CD4-positive, alpha-beta T cell (primary cell): ENCODE measurements at regions not wholly inside any gene's neighbourhood (a gene's known extent, or its start where the extent isn't known, plus 50 kb on each side); places are given as distances from the start of the nearest gene placed in this dataset.

Source experiments
- ATAC-seq: fragments of 200-7000 bp; cut with Tn5 transposase; one replicate; pipeline ENCODE4 v1.10.0; 2022; ENCODE audit warnings: mild to moderate bottlenecking; ENCODE audit not compliant: poor library complexity
- CTCF ChIA-PET: fragments of 350-600 bp; sonication (Branson Sonifier 250); formaldehyde crosslinking; loops from one replicate; lab custom pipeline; 2021; ENCODE audit warnings: antibody characterized with exemption, inconsistent platforms; lab: Charles Lee
- POLR2A ChIA-PET: fragments of 350-600 bp; sonication (Branson Sonifier 250); formaldehyde crosslinking; loops from one replicate; lab custom pipeline; 2021; ENCODE audit warnings: antibody characterized with exemption, inconsistent platforms; lab: Charles Lee
- DNase-seq, 14 experiments: peaks; one replicate each; pipeline ENCODE4 v3.0.0-alpha.2; 2013 to 2020; ENCODE audit warnings: mixed read lengths in 2 of 14
- H3K27ac ChIP-seq, 2 donors: one replicate each; pipeline versions ENCODE4 v1.5.1 to v1.7.0; 2013; ENCODE audit warnings: low read length in 2 of 2, low read depth in 1 of 2, mild to moderate bottlenecking in 1 of 2
- H3K27me3 ChIP-seq, 2 experiments: 1 replicate in 1 of 2; 2 replicates in 1 of 2; pipeline versions ENCODE4 v1.6.1 to v1.7.0; 2013; ENCODE audit warnings: low read length in 2 of 2, control low read depth in 1 of 2, mild to moderate bottlenecking in 1 of 2, moderate library complexity in 1 of 2; ENCODE audit not compliant: insufficient read depth in 2 of 2, control insufficient read depth in 1 of 2
- H3K36me3 ChIP-seq: one replicate; pipeline ENCODE4 v1.6.1; 2013; ENCODE audit warnings: low read length, control low read depth; ENCODE audit not compliant: insufficient read depth
- H3K4me1 ChIP-seq: one replicate; pipeline ENCODE4 v1.6.1; 2013; ENCODE audit warnings: low read length, control low read depth; ENCODE audit not compliant: insufficient read depth
- H3K4me3 ChIP-seq: one replicate; pipeline ENCODE4 v1.5.1; 2013; ENCODE audit warnings: mild to moderate bottlenecking, low read length, moderate library complexity
- H3K9me3 ChIP-seq, 2 experiments: 1 replicate in 1 of 2; 2 replicates in 1 of 2; pipeline versions ENCODE4 v1.6.1 to v1.7.0; 2013; ENCODE audit warnings: low read length in 2 of 2, mild to moderate bottlenecking in 2 of 2, control low read depth in 1 of 2, moderate library complexity in 1 of 2; ENCODE audit not compliant: control insufficient read depth in 1 of 2, insufficient read depth in 1 of 2
- H3K27ac Mint-ChIP-seq: one replicate; pipeline ENCODE4 v1.8.0; 2020; ENCODE audit warnings: mixed read lengths
- H3K27me3 Mint-ChIP-seq: one replicate; pipeline ENCODE4 v1.8.0; 2021; ENCODE audit warnings: mixed read lengths
- H3K36me3 Mint-ChIP-seq: one replicate; pipeline ENCODE4 v1.8.0; 2021; ENCODE audit warnings: low read depth, mixed read lengths
- H3K4me1 Mint-ChIP-seq: one replicate; pipeline ENCODE4 v1.8.0; 2021; ENCODE audit warnings: low read depth, mixed read lengths
- H3K4me3 Mint-ChIP-seq: one replicate; pipeline ENCODE4 v1.8.0; 2020; ENCODE audit warnings: mild to moderate bottlenecking, mixed read lengths
- H3K9me3 Mint-ChIP-seq: one replicate; pipeline ENCODE4 v1.8.0; 2020; ENCODE audit warnings: mixed read lengths
- CTCF ChIP-seq: fragments of 200-600 bp; IDR thresholded peaks from one replicate; pipeline ENCODE4 v1.8.0; 2022; ENCODE audit warnings: antibody characterized with exemption, mild to moderate bottlenecking
- intact Hi-C, 2 experiments: fragments of 100-400 bp; cut with DNase I in 1 of 2; cut with micrococcal nuclease in 1 of 2; formaldehyde crosslinking; loops; one replicate each; pipeline versions ENCODE4 v1.15.1 to v1.9.0; 2023 to 2025; cut with DNase I, micrococcal nuclease

GRCh38 chr9:135204177-135204576 is 116.7 kb downstream of the OLFM1 start:
- Mint-ChIP-seq H3K4me3 (no peak overlapping the region), H3K9me3 (no peaks in the 10 kb centered on the region), H3K27ac (no peak overlapping the region), H3K4me1 (no peaks in the 10 kb centered on the region), H3K27me3 (peaks cover 5% of the 10 kb centered on the region), H3K36me3 (no peaks in the 10 kb centered on the region)
- DNase-seq, result no peak
- TF ChIP-seq CTCF, result no peak
- ChIA-PET POLR2A (no interaction called here), CTCF (no interaction called here)
- ATAC-seq, result no peak
- Histone ChIP-seq H3K4me1 (no peaks in the 10 kb centered on the region), H3K27ac (no peak overlapping the region), H3K4me3 (no peak overlapping the region), H3K27me3 (peaks cover 0 to 2% of the 10 kb centered on the region in 2 experiments), H3K9me3 (peaks cover 0 to 12% of the 10 kb centered on the region in 2 experiments), H3K36me3 (no peaks in the 10 kb centered on the region)
- intact Hi-C loops, result no loop called here

- peaks cover 0 to 32% of the 10 kb centered on the region in 2 experiments for H3K9me3 ChIP-seq
- H3K4me1 Mint-ChIP-seq, result no peaks in the 10 kb centered on the region
- no peaks in the 10 kb centered on the region for H3K4me1 ChIP-seq
- no peak for TF ChIP-seq CTCF
- intact Hi-C loops, result no loop called here
- no peak overlapping the region for H3K4me3 Mint-ChIP-seq
- H3K4me3 ChIP-seq, result no peak overlapping the region
- H3K27ac ChIP-seq, result no peak overlapping the region
- DNase-seq, result no peak
- ChIA-PET CTCF (no interaction called here), POLR2A (no interaction called here)
- H3K27me3 ChIP-seq, result peaks cover 0 to 2% of the 10 kb centered on the region in 2 experiments
- H3K27ac Mint-ChIP-seq, result no peak overlapping the region
- no peaks in the 10 kb centered on the region for H3K36me3 ChIP-seq
- no peaks in the 10 kb centered on the region for H3K27me3 Mint-ChIP-seq
- no peaks in the 10 kb centered on the region for H3K36me3 Mint-ChIP-seq
- ATAC-seq, result no peak
- no peaks in the 10 kb centered on the region for H3K9me3 Mint-ChIP-seq
Measured at GRCh38 chr9:135209136-135209535, 121.7 kb downstream of the OLFM1 start.

GRCh38 chr9:135209852-135210251 is 122.4 kb downstream of the OLFM1 start:
- H3K4me3 ChIP-seq, result no peak overlapping the region
- Mint-ChIP-seq H3K9me3 (no peaks in the 10 kb centered on the region), H3K27me3 (no peaks in the 10 kb centered on the region), H3K4me1 (no peaks in the 10 kb centered on the region), H3K4me3 (no peak overlapping the region), H3K27ac (no peak overlapping the region), H3K36me3 (no peaks in the 10 kb centered on the region)
- ChIA-PET CTCF (no interaction called here), POLR2A (no interaction called here)
- DNase-seq (no peak), ATAC-seq (no peak)
- no peaks in the 10 kb centered on the region for H3K4me1 ChIP-seq
- H3K27ac ChIP-seq, result no peak overlapping the region
- no peaks in the 10 kb centered on the region for H3K27me3 ChIP-seq
- no peaks in the 10 kb centered on the region for H3K36me3 ChIP-seq
- intact Hi-C loops, result no loop called here
- H3K9me3 ChIP-seq, result peaks cover 0 to 32% of the 10 kb centered on the region in 2 experiments
- no peak for TF ChIP-seq CTCF
